ENCODE measurements at regions not wholly inside any gene's neighbourhood (a gene's known extent, or its start where the extent isn't known, plus 50 kb on each side); places are given as distances from the start of the nearest gene placed in this dataset.

DNA sequence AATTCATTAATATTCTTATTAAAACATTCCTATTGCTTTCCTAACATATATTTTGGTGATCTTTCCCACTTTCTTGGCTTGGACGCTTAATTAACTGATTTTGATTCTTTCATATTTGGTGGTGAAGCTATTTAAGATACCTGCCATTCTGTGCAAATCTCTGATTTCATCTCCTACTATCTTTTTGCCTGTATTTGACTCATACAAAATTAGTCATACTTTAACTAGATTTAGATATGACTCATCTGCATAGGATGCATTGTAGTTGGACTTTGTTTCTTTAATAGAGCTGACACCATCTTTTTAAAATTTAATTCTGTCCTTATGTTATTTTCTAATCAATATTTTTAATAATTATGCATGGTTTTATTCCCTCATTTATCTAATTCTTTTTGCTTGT, 93.8 kb upstream of the PLPPR4 start:
- DNase-seq, result no peak

- no peak for DNase-seq
Observed at GRCh38 chr1:99171184-99171813, 93.0 kb upstream of the PLPPR4 start.

DNA sequence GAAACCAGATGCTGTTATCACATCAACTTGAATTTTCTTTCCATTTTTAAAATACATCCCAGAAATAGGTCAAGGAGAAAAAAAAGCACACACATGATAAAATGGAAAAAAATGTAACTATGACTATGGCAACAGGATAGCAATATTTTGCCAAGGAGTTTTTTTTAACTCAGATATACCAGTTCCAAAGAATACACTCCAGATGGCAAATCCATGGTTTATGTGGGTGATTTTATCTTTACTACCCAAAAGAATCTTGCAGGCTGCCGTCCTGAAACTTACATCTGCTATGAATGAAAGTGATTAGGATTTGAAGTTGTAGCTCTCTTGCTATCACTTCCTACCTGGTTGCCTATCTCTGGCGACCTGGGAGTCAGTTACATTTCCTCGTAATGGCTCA, 91.0 kb upstream of the PLPPR4 start:
- DNase-seq, result no peak

DNA sequence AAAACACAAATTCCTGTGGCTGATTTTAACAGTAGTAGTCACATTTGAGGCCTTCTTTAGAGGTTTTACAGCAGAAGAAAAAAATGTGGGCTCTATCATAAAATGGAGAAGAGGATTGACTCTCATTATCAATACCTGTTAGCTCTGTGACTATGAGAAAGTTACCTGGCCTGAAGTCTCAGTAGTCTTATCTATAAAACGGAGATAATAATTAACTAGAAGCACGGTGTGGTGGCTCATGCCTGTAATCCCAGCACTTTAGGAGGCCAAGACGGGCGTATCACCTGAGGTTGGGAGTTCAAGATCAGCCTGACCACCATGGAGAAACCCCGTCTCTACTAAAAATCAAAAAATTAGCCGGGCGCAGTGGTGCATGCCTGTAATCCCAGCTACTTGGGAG, 90.4 kb upstream of the PLPPR4 start:
- no peak for DNase-seq

- no peak for DNase-seq
Observed at GRCh38 chr1:99176753-99177152, 87.5 kb upstream of the PLPPR4 start.

DNA sequence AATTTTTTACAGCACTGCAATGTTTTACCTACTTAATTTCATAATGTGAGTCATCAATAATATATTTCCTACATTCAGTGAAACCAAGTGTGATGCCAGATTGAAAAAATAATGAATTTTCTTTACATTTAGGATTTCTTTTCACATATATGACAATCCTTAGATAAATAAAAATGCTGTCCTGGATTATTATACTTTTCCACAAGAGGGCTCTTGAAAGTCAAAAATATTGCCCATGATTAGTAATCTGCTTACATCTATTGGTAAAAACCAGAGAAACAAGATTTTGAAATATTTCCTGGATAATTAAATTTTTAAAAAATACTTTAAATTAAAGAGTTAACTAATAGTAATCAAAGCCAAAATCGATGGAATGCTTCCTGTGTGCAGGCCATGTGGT, 86.8 kb upstream of the PLPPR4 start:
- DNase-seq, result no peak

GRCh38 chr1:99180343-99180808, 83.9 kb upstream of the PLPPR4 start:
- DNase-seq, result peak; percentile 95

DNA sequence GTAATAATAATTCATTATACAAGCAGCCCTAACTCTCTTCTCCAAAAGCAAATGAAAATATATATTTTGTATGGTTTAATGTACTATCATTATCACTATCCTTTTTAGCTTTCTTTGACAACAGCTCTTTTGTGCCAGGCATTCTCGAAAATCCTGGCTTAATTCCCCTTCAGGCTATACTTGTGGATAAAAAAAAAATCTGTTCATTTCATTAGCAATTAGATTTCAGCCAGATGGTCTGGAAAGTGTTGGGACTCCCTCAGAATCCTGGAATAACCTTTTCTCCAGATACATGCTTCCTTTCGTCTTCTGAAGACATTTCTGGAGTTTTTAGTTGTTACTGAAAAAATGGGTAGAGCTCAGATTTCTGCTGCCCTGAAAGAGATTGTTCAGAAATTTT, 83.4 kb upstream of the PLPPR4 start:
- DNase-seq, result no peak

DNA sequence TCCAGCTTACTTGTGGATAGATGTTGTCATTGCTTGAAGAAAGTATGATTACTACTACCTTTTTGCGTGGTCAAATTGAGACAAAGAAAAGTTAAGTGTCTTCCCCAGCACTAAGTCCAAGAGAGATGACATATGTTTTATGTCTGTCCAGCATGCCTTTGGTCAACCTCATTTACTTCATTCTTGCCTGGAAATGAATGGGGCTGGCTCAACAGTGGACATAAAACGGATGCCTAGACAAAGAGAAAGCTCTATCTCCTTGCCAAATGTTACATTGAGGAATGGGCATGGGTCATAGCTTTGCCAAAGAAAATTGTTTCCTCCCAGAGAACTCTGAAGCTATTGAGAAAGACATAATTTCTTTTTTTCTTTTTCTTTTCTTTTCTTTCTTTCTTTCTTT, 82.4 kb upstream of the PLPPR4 start:
- DNase-seq, result no peak

GRCh38 chr1:99185196-99185595, 79.1 kb upstream of the PLPPR4 start:
- no peak for DNase-seq

DNA sequence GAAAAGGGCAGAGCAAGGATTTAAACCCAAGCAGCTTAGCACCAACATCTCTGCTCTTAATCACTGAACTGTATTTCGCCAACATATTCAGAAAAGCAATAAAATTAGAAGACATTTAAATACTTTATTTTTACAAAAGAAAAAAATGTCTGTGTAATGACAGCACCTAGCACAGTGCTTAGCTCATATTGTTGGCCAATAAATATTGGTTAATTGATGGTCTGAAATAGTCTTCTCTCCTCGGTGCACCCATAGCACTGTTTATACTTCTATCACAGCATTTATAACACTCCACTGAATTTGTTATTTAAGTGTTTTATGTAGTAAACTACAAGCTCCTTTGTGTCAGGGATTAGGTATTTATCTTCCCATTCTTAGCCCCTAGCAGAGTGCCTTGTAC, 70.9 kb upstream of the PLPPR4 start:
- no peak for DNase-seq

- DNase-seq, result no peak
Observed at GRCh38 chr1:99198393-99198792, 65.9 kb upstream of the PLPPR4 start.

- no peak for DNase-seq
Observed at GRCh38 chr1:99207216-99207615, 57.1 kb upstream of the PLPPR4 start.

All from NCI-H2029 (cell line).